Stimulated activated naive CD8-positive, alpha-beta T cell treated with anti-CD3 and anti-CD28 coated beads, Interleukin-15, Interleukin-2, amounts not matched to agents 100 ng/mL and 50 ng/mL, for 24 hours (primary cell): ENCODE measurements at regions not wholly inside any gene's neighbourhood (a gene's known extent, or its start where the extent isn't known, plus 50 kb on each side); places are given as distances from the start of the nearest gene placed in this dataset.
"Not testable (repeated sequence)": the region's sequence is repeated elsewhere in the genome, so short reads cannot be mapped to it uniquely, and the experiment has no call there.

Experiments
- H3K27ac Mint-ChIP-seq: one replicate; pipeline ENCODE4 v1.8.0; 2021; ENCODE audit warnings: mild to moderate bottlenecking, mixed read lengths
- H3K27me3 Mint-ChIP-seq: one replicate; pipeline ENCODE4 v1.8.0; 2021; ENCODE audit warnings: mixed read lengths
- H3K36me3 Mint-ChIP-seq: one replicate; pipeline ENCODE4 v1.8.0; 2021; ENCODE audit warnings: low read depth, mixed read lengths
- H3K4me1 Mint-ChIP-seq: one replicate; pipeline ENCODE4 v1.8.0; 2021; ENCODE audit warnings: low read depth, mixed read lengths
- H3K4me3 Mint-ChIP-seq: one replicate; pipeline ENCODE4 v1.8.0; 2021; ENCODE audit warnings: mild to moderate bottlenecking, mixed read lengths
- H3K9me3 Mint-ChIP-seq: one replicate; pipeline ENCODE4 v1.8.0; 2021; ENCODE audit warnings: mixed read lengths

DNA sequence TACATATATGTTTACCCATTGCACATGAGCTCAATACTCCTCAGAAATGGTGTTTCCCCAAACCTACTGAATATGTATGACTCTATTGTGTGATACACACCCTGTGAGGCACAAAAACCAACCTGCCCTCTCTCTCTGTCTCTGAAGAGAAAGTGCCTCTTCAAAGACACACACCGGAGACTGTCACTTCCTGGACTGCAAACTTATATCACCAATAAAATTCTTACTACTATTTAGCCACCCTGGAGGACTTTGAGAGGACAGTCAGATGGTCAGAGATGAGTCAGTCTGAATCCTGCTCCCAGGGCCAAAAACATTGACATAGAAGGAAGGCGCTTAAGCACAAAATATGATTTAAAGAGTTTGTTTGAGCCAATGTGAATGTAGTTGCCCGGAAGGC, 110.4 kb downstream of the PPIAL4G start:
- Mint-ChIP-seq H3K9me3 (no peaks in the 10 kb centered on the region), H3K27ac (peak overlapping the region; percentile 97), H3K4me3 (peak overlapping the region; percentile 76), H3K36me3 (no peaks in the 10 kb centered on the region), H3K4me1 (peaks cover 51% of the 10 kb centered on the region), H3K27me3 (no peaks in the 10 kb centered on the region)

DNA sequence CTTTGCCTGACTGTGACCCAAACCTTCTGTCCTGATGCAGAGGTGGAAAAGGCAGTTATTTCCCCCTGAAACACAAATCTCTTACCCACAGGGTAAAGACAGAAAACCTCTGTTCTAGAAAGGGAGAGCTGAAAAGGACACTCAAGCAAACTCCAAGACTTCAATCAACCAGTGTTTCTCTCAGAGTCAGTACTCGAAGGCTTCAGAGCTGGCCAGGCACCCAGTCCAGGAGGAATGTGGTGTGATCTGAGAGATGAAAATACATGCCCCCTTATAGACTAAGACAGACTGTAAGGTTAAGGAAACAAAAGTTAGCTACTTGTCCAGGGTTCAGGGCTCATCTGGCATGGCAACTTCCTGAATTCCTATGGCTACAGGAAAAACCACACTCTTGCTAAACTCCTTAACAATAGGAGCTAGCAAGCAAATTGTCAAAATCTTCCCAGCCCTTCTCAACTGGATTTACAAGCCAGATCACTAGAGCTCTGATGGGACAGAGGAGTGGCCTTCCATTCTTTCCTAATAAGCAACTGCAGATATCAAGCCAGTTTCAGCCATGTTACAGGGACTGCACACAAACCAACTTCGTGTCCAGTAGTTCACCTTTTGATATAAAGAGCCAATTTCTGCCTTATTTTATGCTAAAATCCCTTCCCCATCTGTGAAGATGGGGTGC, 110.9 kb downstream of the PPIAL4G start:
- Mint-ChIP-seq H3K4me1 (peaks cover 55% of the 10 kb centered on the region), H3K27ac (peak overlapping the region; percentile 97), H3K4me3 (peak overlapping the region; percentile 76)
- H3K27me3 Mint-ChIP-seq, H3K9me3 Mint-ChIP-seq, H3K36me3 Mint-ChIP-seq: not testable (repeated sequence)

DNA sequence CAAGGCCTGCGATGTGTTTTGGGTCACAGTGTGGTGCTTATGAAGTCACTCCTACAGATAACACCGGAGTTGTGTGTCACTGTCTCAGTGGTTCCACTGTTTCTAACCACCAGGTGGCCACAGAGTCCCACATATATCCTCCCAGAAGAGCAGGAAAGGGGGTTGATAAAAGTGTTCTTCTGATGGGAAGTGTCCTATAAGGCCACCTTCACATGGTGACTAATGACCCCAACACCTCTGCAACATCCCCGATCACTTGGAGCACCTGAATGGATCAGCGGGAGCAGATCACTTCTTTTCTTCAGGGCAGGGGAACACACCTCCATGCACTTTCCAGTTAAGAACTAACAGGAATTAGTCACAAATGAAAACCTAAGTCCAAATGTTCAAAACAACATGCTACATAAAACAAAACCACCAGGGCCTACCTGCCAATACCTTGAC, 111.5 kb downstream of the PPIAL4G start:
- Mint-ChIP-seq H3K4me3 (peak overlapping the region; percentile 33), H3K4me1 (peaks cover 55% of the 10 kb centered on the region), H3K27ac (peak overlapping the region; percentile 97)
- H3K9me3 Mint-ChIP-seq, H3K36me3 Mint-ChIP-seq, H3K27me3 Mint-ChIP-seq: not testable (repeated sequence)

DNA sequence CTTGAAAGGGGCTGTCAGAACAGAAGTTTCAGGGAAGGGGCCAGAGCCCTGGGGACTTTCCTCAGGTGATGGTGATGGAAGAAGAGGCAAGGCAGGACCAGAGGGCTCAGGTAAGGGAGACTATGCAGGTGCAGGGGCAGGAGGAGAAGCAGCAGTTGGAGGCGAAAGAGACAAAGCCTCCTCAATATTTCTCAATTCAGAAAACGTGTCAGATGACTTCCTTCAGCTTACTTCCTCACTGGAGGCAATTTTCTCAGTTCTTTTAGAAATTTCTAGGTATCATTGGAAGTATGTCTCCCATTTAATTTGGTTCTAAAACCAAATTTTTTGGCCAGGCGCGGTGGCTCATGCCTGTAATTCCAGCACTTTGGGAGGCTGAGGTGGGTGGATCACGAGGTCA, 112.4 kb downstream of the PPIAL4G start:
- peak overlapping the region; percentile 26 for H3K27ac Mint-ChIP-seq
- peaks cover 62% of the 10 kb centered on the region for H3K4me1 Mint-ChIP-seq
- H3K27me3 Mint-ChIP-seq, H3K36me3 Mint-ChIP-seq, H3K4me3 Mint-ChIP-seq, H3K9me3 Mint-ChIP-seq: not testable (repeated sequence)

DNA sequence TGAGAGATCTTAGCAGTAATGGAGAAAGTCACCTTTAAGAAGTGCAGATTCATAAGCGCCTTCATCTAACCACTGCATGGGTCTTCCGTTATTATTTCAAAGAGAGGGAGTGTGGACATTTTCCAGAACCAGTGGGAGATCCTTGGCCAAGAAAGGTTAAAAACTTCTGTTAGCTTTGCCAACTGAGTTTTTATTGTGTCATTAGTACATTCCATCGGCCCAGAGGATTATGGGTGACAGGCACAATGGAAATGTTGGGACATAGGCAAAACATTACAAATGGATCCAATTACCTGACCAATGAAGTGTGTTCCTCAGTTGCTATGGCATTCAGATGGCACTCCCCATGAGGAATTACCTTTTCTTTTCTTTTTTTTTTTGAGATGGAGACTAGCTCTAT, 115.5 kb downstream of the PPIAL4G start:
- Mint-ChIP-seq H3K27ac (no peak overlapping the region), H3K9me3 (no peaks in the 10 kb centered on the region), H3K4me1 (peaks cover 71% of the 10 kb centered on the region), H3K36me3 (no peaks in the 10 kb centered on the region), H3K4me3 (no peak overlapping the region), H3K27me3 (peaks cover 3% of the 10 kb centered on the region)

DNA sequence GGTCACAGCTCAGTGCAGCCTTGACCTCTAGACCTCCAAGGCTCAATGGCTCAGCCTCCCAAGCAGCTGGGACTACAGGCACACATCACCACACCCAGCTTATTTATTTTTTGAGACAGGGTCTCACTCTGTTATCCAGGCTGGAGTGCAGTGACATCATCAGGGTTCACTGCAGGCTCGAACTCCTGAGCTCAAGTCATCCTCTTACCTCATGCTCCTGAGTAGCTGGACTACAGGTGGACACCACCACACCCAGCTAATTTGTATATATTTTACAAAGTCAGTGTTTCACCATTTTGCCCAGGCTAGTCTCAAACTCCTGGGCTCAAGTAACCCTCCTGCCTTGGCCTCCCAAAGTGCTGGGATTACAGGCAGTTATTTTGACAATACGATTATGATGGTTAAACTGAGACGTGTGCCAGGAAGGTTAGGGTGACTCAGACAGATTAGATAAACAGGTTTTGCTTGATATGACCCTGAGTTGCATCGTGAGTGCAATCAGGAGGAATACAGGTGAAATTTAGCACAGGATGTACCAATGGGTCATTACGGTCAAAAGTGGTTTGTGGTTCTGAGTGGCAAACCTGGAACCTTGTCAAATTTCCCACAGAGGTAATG, 116.9 kb downstream of the PPIAL4G start:
- H3K9me3 Mint-ChIP-seq, H3K27me3 Mint-ChIP-seq, H3K27ac Mint-ChIP-seq, H3K4me3 Mint-ChIP-seq, H3K36me3 Mint-ChIP-seq: not testable (repeated sequence)
- H3K4me1 Mint-ChIP-seq, result peaks cover 71% of the 10 kb centered on the region

DNA sequence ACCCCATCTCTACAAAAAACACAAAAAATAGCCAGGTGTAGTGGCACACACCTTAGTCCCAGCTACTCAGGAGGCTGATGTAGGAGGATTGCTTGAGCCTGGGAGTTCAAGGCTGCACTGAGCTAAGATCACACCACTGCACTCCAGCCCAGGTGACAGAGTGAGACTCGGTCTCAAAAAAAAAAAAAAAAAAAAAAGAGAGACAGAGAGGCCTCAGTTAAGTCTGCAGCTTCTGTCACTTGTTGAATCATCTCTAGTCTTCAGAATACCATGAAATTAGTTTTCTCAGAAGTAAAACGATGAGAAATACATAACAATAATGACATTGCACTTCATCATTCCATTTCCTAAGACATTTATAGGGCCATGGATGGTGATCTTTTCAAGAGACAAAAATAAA, 118.0 kb downstream of the PPIAL4G start:
- not testable (repeated sequence) for H3K36me3 Mint-ChIP-seq, H3K27ac Mint-ChIP-seq, H3K4me3 Mint-ChIP-seq, H3K27me3 Mint-ChIP-seq, H3K9me3 Mint-ChIP-seq
- H3K4me1 Mint-ChIP-seq, result peaks cover 62% of the 10 kb centered on the region

DNA sequence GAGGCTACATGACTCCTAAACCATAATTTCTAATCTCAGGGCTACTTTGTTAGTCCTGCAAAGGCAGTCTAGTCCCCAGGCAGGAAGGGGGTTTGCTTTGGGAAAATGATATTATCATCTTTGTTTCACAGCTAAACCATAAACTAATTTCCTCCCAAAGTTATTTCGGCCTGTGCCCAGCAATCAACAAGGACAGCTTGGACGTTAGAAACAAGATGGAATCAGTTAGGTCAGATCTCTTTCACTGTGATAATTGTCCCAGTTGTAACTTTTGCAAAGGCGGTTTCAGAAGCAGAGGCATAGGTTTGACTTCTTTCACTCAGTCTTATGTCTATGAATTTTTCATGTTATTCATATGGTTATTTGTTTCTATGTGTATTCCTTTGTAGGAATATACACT, 119.1 kb downstream of the PPIAL4G start:
- not testable (repeated sequence) for H3K4me3 Mint-ChIP-seq, H3K9me3 Mint-ChIP-seq, H3K27me3 Mint-ChIP-seq, H3K27ac Mint-ChIP-seq, H3K36me3 Mint-ChIP-seq
- peaks cover 56% of the 10 kb centered on the region for H3K4me1 Mint-ChIP-seq

DNA sequence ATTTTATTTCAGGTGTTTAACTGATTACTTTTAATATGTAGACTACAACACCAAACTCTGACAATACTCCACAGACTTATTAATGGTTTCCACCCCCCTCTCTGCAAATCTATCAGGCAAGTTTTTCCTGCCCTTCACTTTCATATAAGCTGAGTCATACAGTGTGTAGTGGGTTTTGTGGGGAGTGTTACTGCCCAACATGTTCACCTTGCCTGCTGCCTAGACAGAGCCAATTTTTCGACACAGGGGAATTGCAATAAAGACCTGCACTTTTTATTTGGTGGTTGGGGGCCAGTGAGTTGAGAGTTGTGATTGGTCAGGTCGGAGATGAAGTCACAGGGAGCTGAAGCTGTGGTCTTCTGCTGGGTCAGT, 119.7 kb downstream of the PPIAL4G start:
- H3K36me3 Mint-ChIP-seq, result no peaks in the 10 kb centered on the region
- peak overlapping the region; percentile 84 for H3K4me3 Mint-ChIP-seq
- peaks cover 5% of the 10 kb centered on the region for H3K27me3 Mint-ChIP-seq
- peak overlapping the region; percentile 88 for H3K27ac Mint-ChIP-seq
- peaks cover 56% of the 10 kb centered on the region for H3K4me1 Mint-ChIP-seq
- H3K9me3 Mint-ChIP-seq, result no peaks in the 10 kb centered on the region

DNA sequence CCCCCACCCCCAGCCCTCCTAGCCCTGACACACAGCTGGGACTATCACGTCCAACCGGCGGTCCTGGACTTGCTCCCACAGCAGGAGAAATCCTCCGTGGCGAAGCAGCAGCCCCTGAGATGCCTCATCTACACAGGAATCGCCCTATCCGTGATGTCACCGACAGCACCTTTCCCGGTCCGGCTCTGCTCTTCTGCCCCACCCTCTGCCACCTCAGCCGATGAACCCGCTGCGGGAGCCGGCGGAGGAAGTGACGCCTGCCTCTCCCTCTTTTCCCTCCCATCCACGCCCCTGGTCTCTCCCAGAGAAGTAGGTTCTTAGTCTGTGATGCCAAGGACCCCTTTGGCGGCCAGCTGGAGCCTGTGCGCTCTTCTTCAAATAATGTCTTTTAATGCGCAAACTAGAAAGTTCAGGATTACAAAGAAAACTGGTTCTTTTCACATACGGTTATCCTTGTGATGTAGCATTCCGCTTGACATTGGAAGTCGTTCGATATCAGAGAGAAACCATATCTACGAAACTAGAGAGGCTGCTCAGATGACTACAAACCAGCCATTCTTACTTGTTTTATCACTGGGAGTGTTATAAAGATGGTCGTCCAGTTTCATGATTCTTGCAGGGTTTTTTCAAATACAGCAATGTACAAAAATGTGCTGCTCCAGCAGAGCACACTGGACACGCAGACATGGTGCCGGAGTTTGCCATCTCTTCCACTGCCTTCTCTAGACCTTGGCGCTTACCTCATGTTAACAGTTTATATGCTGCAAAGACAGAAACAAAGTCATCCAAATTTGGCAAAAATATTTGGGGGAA, 120.3 kb downstream of the PPIAL4G start:
- Mint-ChIP-seq H3K4me3 (peak overlapping the region; percentile 84), H3K9me3 (no peaks in the 10 kb centered on the region), H3K4me1 (peaks cover 56% of the 10 kb centered on the region), H3K27me3 (peaks cover 7% of the 10 kb centered on the region), H3K27ac (peak overlapping the region; percentile 88), H3K36me3 (no peaks in the 10 kb centered on the region)

DNA sequence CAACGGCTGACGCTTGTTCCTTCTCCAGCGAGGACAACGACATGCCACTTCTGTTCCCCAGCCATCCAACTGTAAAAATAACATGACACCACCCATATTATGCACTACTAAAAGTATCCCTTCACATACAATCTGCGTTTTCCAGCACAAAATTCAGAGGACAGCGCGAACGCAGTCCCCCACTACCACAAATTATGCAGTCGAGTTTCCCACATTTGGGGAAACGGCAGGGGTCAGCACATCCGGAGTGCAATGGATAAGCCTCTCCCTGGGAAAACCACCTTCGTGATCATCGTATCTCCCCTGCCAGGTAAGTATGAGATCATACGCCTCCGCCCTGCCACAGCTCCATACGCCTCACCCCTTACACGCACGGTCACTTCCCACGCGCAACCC, 120.9 kb downstream of the PPIAL4G start:
- peak overlapping the region; percentile 88 for H3K27ac Mint-ChIP-seq
- no peaks in the 10 kb centered on the region for H3K36me3 Mint-ChIP-seq

DNA sequence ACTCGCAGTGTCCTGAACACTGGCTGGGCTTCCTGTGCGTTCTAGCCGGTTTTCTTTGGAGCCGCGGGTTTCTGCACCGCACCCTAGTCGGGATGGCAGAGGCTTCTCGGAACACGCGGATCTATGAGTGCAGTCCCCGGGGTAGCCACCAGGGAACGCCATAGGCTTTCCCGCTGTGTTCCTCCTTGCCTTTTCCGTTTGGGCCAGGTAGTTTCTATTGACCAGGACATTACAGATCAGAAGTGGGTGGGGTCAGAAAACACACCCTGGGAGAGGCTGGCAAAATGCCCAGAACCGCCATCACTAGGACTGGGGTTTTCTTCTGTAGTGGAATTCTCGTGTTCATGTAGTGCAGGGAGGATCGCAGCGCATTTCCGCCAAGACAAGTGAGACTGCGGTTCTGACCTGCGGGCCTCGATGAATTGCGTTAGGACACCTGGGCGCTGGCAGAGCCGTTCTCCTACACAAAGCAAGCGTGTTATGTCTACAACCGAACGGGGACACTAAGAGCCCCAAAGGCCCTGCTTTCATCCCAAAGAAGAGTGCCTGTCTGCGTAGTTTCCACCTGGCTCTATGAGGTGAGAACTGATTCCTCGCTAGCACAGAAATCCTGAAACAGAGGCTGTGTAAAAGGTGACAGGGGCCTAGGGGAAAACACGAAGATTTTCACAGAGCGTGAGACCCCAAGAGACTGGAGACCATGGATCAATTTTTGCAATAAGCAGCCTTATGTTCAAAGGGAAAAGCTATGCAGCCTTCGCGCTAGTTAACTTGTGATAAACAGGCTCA, 121.5 kb downstream of the PPIAL4G start:
- peak overlapping the region; percentile 84 for H3K4me3 Mint-ChIP-seq
- H3K27ac Mint-ChIP-seq, result peak overlapping the region; percentile 88
- not testable (repeated sequence) for H3K36me3 Mint-ChIP-seq, H3K9me3 Mint-ChIP-seq, H3K27me3 Mint-ChIP-seq
- peaks cover 52% of the 10 kb centered on the region for H3K4me1 Mint-ChIP-seq

More for the DNA sequence above, 120.9 kb downstream of the PPIAL4G start:
- peaks cover 7% of the 10 kb centered on the region for H3K27me3 Mint-ChIP-seq
- H3K4me3 Mint-ChIP-seq, result peak overlapping the region; percentile 84
- peaks cover 52% of the 10 kb centered on the region for H3K4me1 Mint-ChIP-seq
- no peaks in the 10 kb centered on the region for H3K9me3 Mint-ChIP-seq

DNA sequence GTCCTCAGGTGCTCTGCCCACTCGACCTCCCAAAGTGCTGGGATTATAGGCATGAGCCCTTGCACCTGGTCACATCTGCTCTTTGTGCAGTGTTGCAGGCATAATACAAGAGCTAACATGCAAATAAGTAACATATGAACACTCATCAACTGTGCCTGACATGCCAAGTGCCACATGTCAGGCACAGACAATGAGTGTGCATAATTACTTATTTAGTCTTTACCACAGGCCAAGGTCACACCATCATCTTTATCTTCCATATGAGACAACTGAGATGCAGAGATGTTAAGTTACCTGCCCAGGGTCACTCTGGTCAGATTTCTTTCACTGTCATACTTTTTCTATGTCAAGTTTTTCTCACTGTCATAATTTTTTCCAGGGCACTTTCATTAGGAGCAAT, 126.1 kb downstream of the PPIAL4G start:
- H3K9me3 Mint-ChIP-seq, result no peaks in the 10 kb centered on the region
- no peak overlapping the region for H3K27ac Mint-ChIP-seq
- peaks cover 18% of the 10 kb centered on the region for H3K27me3 Mint-ChIP-seq
- no peak overlapping the region for H3K4me3 Mint-ChIP-seq
- H3K4me1 Mint-ChIP-seq, result peaks cover 16% of the 10 kb centered on the region
- H3K36me3 Mint-ChIP-seq, result no peaks in the 10 kb centered on the region

DNA sequence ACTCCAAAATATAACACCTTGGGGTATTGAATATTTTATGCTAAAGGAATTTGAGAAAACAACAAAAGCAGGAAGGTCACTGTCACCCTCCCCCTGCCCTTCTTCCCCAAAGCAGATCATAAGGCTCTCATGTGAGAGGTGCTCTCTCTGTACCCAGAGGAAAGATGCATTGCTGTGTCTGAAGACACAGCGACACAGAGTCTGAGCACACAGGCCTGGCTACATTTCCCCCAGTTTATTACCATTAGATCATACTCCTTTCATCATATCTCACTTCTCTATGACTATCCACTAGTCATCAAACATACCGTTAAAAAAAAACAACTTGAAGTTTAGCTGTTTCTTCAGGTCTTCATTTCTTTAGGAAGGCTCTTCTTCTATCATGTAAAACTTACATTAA, 127.1 kb downstream of the PPIAL4G start:
- Mint-ChIP-seq H3K4me3 (no peak overlapping the region), H3K27ac (no peak overlapping the region), H3K4me1 (peaks cover 6% of the 10 kb centered on the region), H3K27me3 (peaks cover 26% of the 10 kb centered on the region), H3K36me3 (no peaks in the 10 kb centered on the region), H3K9me3 (no peaks in the 10 kb centered on the region)

DNA sequence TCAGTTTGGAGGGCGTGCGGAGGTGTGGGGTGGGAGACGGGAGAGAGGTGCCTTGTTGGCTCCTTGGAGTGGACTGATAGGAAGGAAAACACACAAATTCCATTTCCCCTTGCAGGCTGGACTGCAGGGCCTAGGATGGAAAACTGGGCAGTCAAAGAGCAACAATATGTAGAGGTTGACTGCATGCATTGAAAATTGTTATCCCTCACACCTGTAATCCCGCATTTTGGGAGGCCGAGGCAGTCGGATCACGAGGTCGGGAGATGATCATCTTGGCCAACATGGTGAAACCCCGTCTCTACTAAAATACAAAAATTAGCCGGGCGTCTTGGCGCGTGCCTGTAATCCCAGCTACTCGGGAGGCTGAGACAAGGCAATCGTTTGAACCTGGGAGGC, 128.2 kb downstream of the PPIAL4G start:
- H3K27ac Mint-ChIP-seq, result no peak overlapping the region
- H3K4me3 Mint-ChIP-seq, result no peak overlapping the region

More for the DNA sequence above, 128.2 kb downstream of the PPIAL4G start:
- Mint-ChIP-seq H3K36me3 (no peaks in the 10 kb centered on the region), H3K9me3 (no peaks in the 10 kb centered on the region), H3K4me1 (peaks cover 6% of the 10 kb centered on the region), H3K27me3 (peaks cover 33% of the 10 kb centered on the region)
